Parathyroid adenoma (tissue), 2 donors: ENCODE measurements at regions not wholly inside any gene's neighbourhood (a gene's known extent, or its start where the extent isn't known, plus 50 kb on each side); places are given as distances from the start of the nearest gene placed in this dataset.

ENCODE experiments used
- H2AFZ ChIP-seq: fragments of 300-600 bp; sonication (generic); one replicate; pipeline ENCODE4 v1.7.0; 2017; ENCODE audit warnings: antibody characterized with exemption, mild to moderate bottlenecking
- H3K27ac ChIP-seq: fragments of 300-600 bp; sonication (generic); one replicate; pipeline ENCODE4 v1.7.0; 2017
- H3K27me3 ChIP-seq: fragments of 300-600 bp; sonication (generic); one replicate; pipeline ENCODE4 v1.7.0; 2017; ENCODE audit warnings: low read length; ENCODE audit not compliant: control insufficient read depth, insufficient read depth
- H3K36me3 ChIP-seq: fragments of 300-600 bp; sonication (generic); one replicate; pipeline ENCODE4 v1.7.0; 2017; ENCODE audit warnings: low read length; ENCODE audit not compliant: control insufficient read depth, insufficient read depth
- H3K4me1 ChIP-seq: fragments of 300-600 bp; sonication (generic); one replicate; pipeline ENCODE4 v1.7.0; 2017; ENCODE audit warnings: control low read depth
- H3K4me2 ChIP-seq: fragments of 300-600 bp; sonication (generic); one replicate; pipeline ENCODE4 v1.7.0; 2017; ENCODE audit warnings: low read length
- H3K4me3 ChIP-seq: fragments of 300-600 bp; sonication (generic); one replicate; pipeline ENCODE4 v1.7.0; 2017; ENCODE audit warnings: low read depth, low read length
- H3K79me2 ChIP-seq: fragments of 300-600 bp; sonication (generic); one replicate; pipeline ENCODE4 v1.7.0; 2017; ENCODE audit warnings: control low read depth
- H3K9ac ChIP-seq: fragments of 300-600 bp; sonication (generic); one replicate; pipeline ENCODE4 v1.7.0; 2017; ENCODE audit warnings: mild to moderate bottlenecking
- H3K9me3 ChIP-seq: fragments of 300-600 bp; sonication (generic); one replicate; pipeline ENCODE4 v1.7.0; 2017; ENCODE audit warnings: low read length; ENCODE audit not compliant: control insufficient read depth
- CTCF ChIP-seq: fragments of 300-600 bp; sonication (generic); IDR thresholded peaks from one replicate; pipeline ENCODE4 v1.7.0; 2017; ENCODE audit warnings: antibody characterized with exemption, mild to moderate bottlenecking
- donor health status: primary hyperparathyroidism.

GRCh38 chr1:30291526-30291925 is 431.9 kb downstream of the MATN1 start:
- Histone ChIP-seq H3K36me3 (no peaks in the 10 kb centered on the region), H3K79me2 (no peaks in the 10 kb centered on the region), H2AFZ (no peak overlapping the region), H3K9me3 (no peaks in the 10 kb centered on the region), H3K4me1 (no peaks in the 10 kb centered on the region), H3K27ac (no peak overlapping the region), H3K9ac (no peak overlapping the region), H3K4me3 (no peak overlapping the region), H3K27me3 (no peaks in the 10 kb centered on the region), H3K4me2 (no peak overlapping the region)
- TF ChIP-seq CTCF: no peak

GRCh38 chr1:30290581-30290980 is 432.8 kb downstream of the MATN1 start:
- H3K9ac ChIP-seq: no peak overlapping the region
- no peaks in the 10 kb centered on the region for H3K79me2 ChIP-seq
- no peaks in the 10 kb centered on the region for H3K9me3 ChIP-seq
- H3K4me3 ChIP-seq: no peak overlapping the region
- no peaks in the 10 kb centered on the region for H3K36me3 ChIP-seq
- no peak overlapping the region for H3K27ac ChIP-seq
- H3K27me3 ChIP-seq: no peaks in the 10 kb centered on the region
- no peak overlapping the region for H2AFZ ChIP-seq
- H3K4me2 ChIP-seq: no peak overlapping the region
- no peak for TF ChIP-seq CTCF
- no peaks in the 10 kb centered on the region for H3K4me1 ChIP-seq

DNA sequence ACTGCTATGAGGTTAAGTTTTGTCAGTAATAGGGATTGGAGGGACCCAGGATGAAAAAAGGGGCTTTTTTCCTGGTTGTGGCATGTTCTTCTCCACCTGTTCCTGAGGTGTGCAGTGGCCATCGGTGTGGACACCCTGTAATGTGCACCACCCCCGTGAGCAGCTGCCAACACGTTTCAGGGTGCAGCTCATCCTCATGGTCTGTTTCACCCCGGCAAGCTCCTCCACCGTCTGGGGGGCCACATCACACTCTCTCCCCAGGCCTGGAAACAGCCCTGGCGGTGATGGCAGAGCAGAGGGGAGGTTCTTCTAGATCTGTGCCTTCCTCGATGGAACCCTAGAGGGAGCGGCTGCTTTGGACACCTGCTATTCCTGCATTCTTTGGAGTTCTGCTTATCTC is 435.4 kb downstream of the MATN1 start:
- Histone ChIP-seq H3K9ac (no peak overlapping the region), H3K4me2 (no peak overlapping the region), H3K36me3 (no peaks in the 10 kb centered on the region), H3K27me3 (no peaks in the 10 kb centered on the region), H3K4me1 (no peaks in the 10 kb centered on the region), H3K79me2 (no peaks in the 10 kb centered on the region), H2AFZ (no peak overlapping the region), H3K27ac (no peak overlapping the region), H3K4me3 (no peak overlapping the region), H3K9me3 (no peaks in the 10 kb centered on the region)
- no peak for TF ChIP-seq CTCF

DNA sequence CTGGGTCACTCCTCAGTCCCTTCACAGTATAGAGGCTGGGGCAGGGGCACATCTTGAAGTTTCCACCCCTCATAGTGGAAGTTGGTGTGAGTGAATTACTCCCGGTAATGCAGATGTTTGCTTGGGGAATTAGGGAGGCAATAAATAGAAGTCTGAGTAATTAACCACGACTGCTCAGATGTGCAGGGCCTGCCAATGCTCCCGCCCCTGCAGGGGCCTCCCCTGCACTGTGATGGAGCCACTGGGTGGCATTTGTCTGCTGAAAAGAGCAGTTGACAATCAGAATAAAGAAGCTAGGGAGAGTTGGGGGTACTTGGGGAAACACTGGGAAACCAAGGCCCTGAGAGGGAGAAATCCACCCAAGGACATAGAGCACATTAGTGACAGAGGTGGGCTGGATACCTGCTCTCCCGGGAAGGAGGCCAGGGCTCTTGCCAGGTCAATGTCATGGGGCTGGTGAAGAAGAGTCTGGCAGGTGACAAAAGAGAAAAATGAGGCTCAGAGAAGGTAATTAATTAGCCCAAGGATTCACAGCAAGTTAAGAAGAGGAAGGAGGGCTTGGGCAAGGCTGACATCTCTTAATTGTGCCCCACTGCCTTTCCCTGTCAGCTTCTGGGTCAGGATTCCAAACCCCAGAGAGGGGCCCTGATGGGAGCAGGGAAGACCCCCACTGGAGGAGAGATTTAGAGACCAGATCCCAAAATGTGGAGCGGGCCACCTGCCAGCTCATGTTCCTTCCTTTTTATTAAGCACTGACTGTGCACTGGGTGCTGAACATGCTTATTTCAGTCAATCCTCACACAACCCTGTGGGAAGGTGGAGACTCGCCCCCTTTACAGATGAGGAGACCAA is 436.2 kb downstream of the MATN1 start:
- Histone ChIP-seq H3K4me3 (no peak overlapping the region), H3K9ac (no peak overlapping the region), H3K9me3 (no peaks in the 10 kb centered on the region), H3K4me2 (no peak overlapping the region), H3K27me3 (no peaks in the 10 kb centered on the region), H3K36me3 (no peaks in the 10 kb centered on the region), H3K4me1 (no peaks in the 10 kb centered on the region), H2AFZ (no peak overlapping the region), H3K79me2 (no peaks in the 10 kb centered on the region), H3K27ac (no peak overlapping the region)
- no peak for TF ChIP-seq CTCF
